ENCODE measurements at regions not wholly inside any gene's neighbourhood (a gene's known extent, or its start where the extent isn't known, plus 50 kb on each side); places are given as distances from the start of the nearest gene placed in this dataset.

- no peak for TF ChIP-seq POLR2AphosphoS5 (IDR thresholded peaks at IDR 0.05)
- no peak for TF ChIP-seq POLR2A (IDR thresholded peaks at IDR 0.05)
- TF ChIP-seq CTCF (IDR thresholded peaks at IDR 0.05): no peak
- TF ChIP-seq EP300 (IDR thresholded peaks at IDR 0.05; ENCODE audit: low read depth): no peak
Observed at GRCh38 chr12:67531501-67531900, 117.0 kb upstream of the DYRK2 start.

Measured in transverse colon (tissue), 4 donors.